H9 (cell line): ENCODE measurements at regions not wholly inside any gene's neighbourhood (a gene's known extent, or its start where the extent isn't known, plus 50 kb on each side); places are given as distances from the start of the nearest gene placed in this dataset.

Experiments
- DNase-seq: peaks from one replicate; pipeline ENCODE4 v3.0.0-alpha.2; 2017
- H2AFZ ChIP-seq: one replicate; pipeline ENCODE4 v1.6.1; 2013; ENCODE audit warnings: mild to moderate bottlenecking, low read length, control low read depth, moderate library complexity
- H2AK5ac ChIP-seq: 2 replicates; pipeline ENCODE4 v1.6.1; 2013; ENCODE audit warnings: low read length, control low read depth, mixed read lengths; ENCODE audit not compliant: insufficient read length
- H2BK120ac ChIP-seq: one replicate; pipeline ENCODE4 v1.6.1; 2013; ENCODE audit warnings: low read depth, mild to moderate bottlenecking, low read length, control low read depth, inconsistent platforms; ENCODE audit not compliant: poor library complexity, severe bottlenecking
- H2BK12ac ChIP-seq: 2 replicates; pipeline ENCODE4 v1.6.1; 2013; ENCODE audit warnings: low read length, control low read depth, mixed read lengths, low read depth; ENCODE audit not compliant: insufficient read length
- H2BK15ac ChIP-seq: 2 replicates; pipeline ENCODE4 v1.6.1; 2013; ENCODE audit warnings: low read depth, low read length, control low read depth
- H2BK20ac ChIP-seq: one replicate; pipeline ENCODE4 v1.6.1; 2013; ENCODE audit warnings: low read depth, mild to moderate bottlenecking, low read length, control low read depth, inconsistent platforms; ENCODE audit not compliant: poor library complexity, severe bottlenecking
- H2BK5ac ChIP-seq: 2 replicates; pipeline ENCODE4 v1.6.1; 2013; ENCODE audit warnings: low read length, control low read depth, mixed read lengths; ENCODE audit not compliant: insufficient read length
- H3K14ac ChIP-seq: 2 replicates; pipeline ENCODE4 v1.6.1; 2013; ENCODE audit warnings: low read length, control low read depth; ENCODE audit not compliant: insufficient read depth
- H3K18ac ChIP-seq: 2 replicates; pipeline ENCODE4 v1.6.1; 2013; ENCODE audit warnings: low read depth, mild to moderate bottlenecking, mixed read lengths, low read length, control low read depth; ENCODE audit not compliant: insufficient read length
- H3K23ac ChIP-seq: 2 replicates; pipeline ENCODE4 v1.6.1; 2013; ENCODE audit warnings: low read length, control low read depth, mixed read lengths, low read depth; ENCODE audit not compliant: insufficient read length
- H3K23me2 ChIP-seq: 2 replicates; pipeline ENCODE4 v1.6.1; 2013; ENCODE audit warnings: low read depth, mild to moderate bottlenecking, mixed read lengths, low read length, control low read depth; ENCODE audit not compliant: insufficient read length, poor library complexity, severe bottlenecking
- H3K27ac ChIP-seq: 2 replicates; pipeline ENCODE4 v1.5.1; 2013; ENCODE audit warnings: low read length, control low read depth, mixed read lengths, low read depth; ENCODE audit not compliant: insufficient read length
- H3K27me3 ChIP-seq: 2 replicates; pipeline ENCODE4 v1.6.1; 2013; ENCODE audit warnings: low read length, control low read depth, inconsistent platforms; ENCODE audit not compliant: insufficient read depth
- H3K4ac ChIP-seq: 2 replicates; pipeline ENCODE4 v1.6.1; 2013; ENCODE audit warnings: low read depth, mild to moderate bottlenecking, control low read depth, inconsistent platforms, low read length, moderate library complexity
- H3K4me1 ChIP-seq: 2 replicates; pipeline ENCODE4 v1.6.1; 2013; ENCODE audit warnings: low read length, control low read depth, inconsistent platforms; ENCODE audit not compliant: insufficient read depth
- H3K4me2 ChIP-seq: 2 replicates; pipeline ENCODE4 v1.6.1; 2013; ENCODE audit warnings: low read length, control low read depth, mixed read lengths; ENCODE audit not compliant: insufficient read length, insufficient read depth
- H3K56ac ChIP-seq: 2 replicates; pipeline ENCODE4 v1.6.1; 2013; ENCODE audit warnings: low read depth, mild to moderate bottlenecking, mixed read lengths, low read length, control low read depth; ENCODE audit not compliant: insufficient read length
- H3K79me1 ChIP-seq: 2 replicates; pipeline ENCODE4 v1.6.1; 2013; ENCODE audit warnings: low read depth, mild to moderate bottlenecking, moderate library complexity, low read length, control low read depth, inconsistent platforms; ENCODE audit not compliant: insufficient read depth, poor library complexity, severe bottlenecking
- H3K79me2 ChIP-seq: 2 replicates; pipeline ENCODE4 v1.6.1; 2013; ENCODE audit warnings: low read length, control low read depth, inconsistent platforms; ENCODE audit not compliant: insufficient read depth
- H3K9ac ChIP-seq: 2 replicates; pipeline ENCODE4 v1.6.1; 2013; ENCODE audit warnings: low read length, control low read depth, mixed read lengths; ENCODE audit not compliant: insufficient read length; ENCODE audit errors: extremely low read depth
- H3K9me3 ChIP-seq: one replicate; pipeline ENCODE4 v1.6.1; 2013; ENCODE audit warnings: low read depth, low read length, inconsistent platforms; ENCODE audit not compliant: control insufficient read depth
- H3T11ph ChIP-seq: one replicate; pipeline ENCODE4 v1.6.1; 2013; ENCODE audit warnings: mild to moderate bottlenecking, low read length, control low read depth, inconsistent platforms
- H4K20me1 ChIP-seq: one replicate; pipeline ENCODE4 v1.6.1; 2013; ENCODE audit not compliant: control insufficient read depth, insufficient read length, insufficient read depth
- H4K5ac ChIP-seq: 2 replicates; pipeline ENCODE4 v1.6.1; 2013; ENCODE audit warnings: low read depth, mild to moderate bottlenecking, mixed read lengths, low read length, control low read depth; ENCODE audit not compliant: insufficient read length
- H4K8ac ChIP-seq: replicated peaks from 2 replicates; pipeline ENCODE4 v1.6.1; 2013; ENCODE audit warnings: low read length, control low read depth, mixed read lengths, low read depth; ENCODE audit not compliant: insufficient read length
- H4K91ac ChIP-seq: 2 replicates; pipeline ENCODE4 v1.6.1; 2013; ENCODE audit warnings: low read depth, mild to moderate bottlenecking, moderate library complexity, mixed read lengths, low read length, control low read depth; ENCODE audit not compliant: insufficient read length
- H3K27ac Mint-ChIP-seq, 3 experiments: 2 replicates in 2 of 3; 3 replicates in 1 of 3; pipeline ENCODE4 v1.8.0; 2020 to 2021; ENCODE audit warnings: mixed read lengths in 3 of 3, mild to moderate bottlenecking in 1 of 3, moderate library complexity in 1 of 3
- H3K27me3 Mint-ChIP-seq: 2 replicates; pipeline ENCODE4 v1.8.0; 2021; ENCODE audit warnings: low read depth, mild to moderate bottlenecking, moderate library complexity, mixed read lengths
- H3K36me3 Mint-ChIP-seq, 3 experiments: 2 replicates in 2 of 3; 3 replicates in 1 of 3; pipeline ENCODE4 v1.8.0; 2020 to 2021; ENCODE audit warnings: low read depth in 3 of 3, mixed read lengths in 3 of 3; ENCODE audit not compliant: insufficient read depth in 1 of 3
- H3K4me1 Mint-ChIP-seq, 2 experiments: 2 replicates each; pipeline ENCODE4 v1.8.0; 2020; ENCODE audit warnings: mixed read lengths in 2 of 2
- H3K4me3 Mint-ChIP-seq, 2 experiments: 2 replicates in 1 of 2; 3 replicates in 1 of 2; pipeline ENCODE4 v1.8.0; 2020 to 2021; ENCODE audit warnings: mild to moderate bottlenecking in 2 of 2, mixed read lengths in 2 of 2, moderate library complexity in 1 of 2
- H3K9me3 Mint-ChIP-seq, 2 experiments: 2 replicates in 1 of 2; 3 replicates in 1 of 2; pipeline ENCODE4 v1.8.0; 2020; ENCODE audit warnings: mild to moderate bottlenecking in 2 of 2, mixed read lengths in 2 of 2, moderate library complexity in 1 of 2
- CTCF ChIP-seq: fragments of 200-600 bp; sonication (generic); conservative IDR thresholded peaks from 3 replicates; pipeline ENCODE4 v1.8.0; 2021; ENCODE audit warnings: antibody characterized with exemption, mild to moderate bottlenecking
- WGBS: extraction: QIAGEN DNeasy Blood & Tissue Kit; methylation state at CpG from one replicate; pipeline ENCODE4 v1.1.7; 2013; ENCODE audit warnings: missing lambda C conversion rate, low lambda C conversion rate, mixed read lengths; ENCODE audit not compliant: insufficient read length; ENCODE audit errors: extremely low coverage; 5-methylcytosine and 5-hydroxymethylcytosine counted together

- peaks cover 14 to 17% of the 10 kb centered on the region in 2 experiments for H3K4me1 Mint-ChIP-seq
- no peak overlapping the region for H3K14ac ChIP-seq
- H4K5ac ChIP-seq, result no peak overlapping the region
- H3K4me2 ChIP-seq, result no peak overlapping the region
- no peak overlapping the region for H3K27ac Mint-ChIP-seq
- no peaks in the 10 kb centered on the region for H3K9me3 ChIP-seq
- H3K27ac ChIP-seq, result no peak overlapping the region
- H2BK20ac ChIP-seq, result no peak overlapping the region
- H2BK12ac ChIP-seq, result no peak overlapping the region
- peaks cover 4 to 11% (median 8%) of the 10 kb centered on the region in 3 experiments; a peak in 6 of 7 replicates for H3K36me3 Mint-ChIP-seq
- H3T11ph ChIP-seq, result no peak overlapping the region
- no peak overlapping the region for H4K8ac ChIP-seq
- no peak overlapping the region for H3K56ac ChIP-seq
- H3K4me3 Mint-ChIP-seq, result no peak overlapping the region
- H4K20me1 ChIP-seq, result no peaks in the 10 kb centered on the region
- H2AK5ac ChIP-seq, result no peak overlapping the region
- no peak overlapping the region for H4K91ac ChIP-seq
- H2BK5ac ChIP-seq, result no peak overlapping the region
- peaks cover 7 to 12% of the 10 kb centered on the region in 2 experiments for H3K9me3 Mint-ChIP-seq
- no peak overlapping the region for H3K23ac ChIP-seq
- H3K4ac ChIP-seq, result no peak overlapping the region
- H2BK15ac ChIP-seq, result no peak overlapping the region
- H3K27me3 ChIP-seq, result no peaks in the 10 kb centered on the region
- no peak overlapping the region for H2BK120ac ChIP-seq
- H3K27me3 Mint-ChIP-seq, result no peaks in the 10 kb centered on the region
- no peaks in the 10 kb centered on the region for H3K23me2 ChIP-seq
- no peak for TF ChIP-seq CTCF
- no peaks in the 10 kb centered on the region for H3K79me1 ChIP-seq
- H3K18ac ChIP-seq, result no peak overlapping the region
- no peaks in the 10 kb centered on the region for H3K79me2 ChIP-seq
- DNase-seq, result no peak
- no peak overlapping the region for H2AFZ ChIP-seq
- H3K4me1 ChIP-seq, result peaks cover 6% of the 10 kb centered on the region; the same call in 1 of the 2 replicates
- no CpG with 5 or more reads among the region's 5 CpGs for WGBS
- no peak overlapping the region for H3K9ac ChIP-seq
These were observed 411.7 kb upstream of the ZFHX3 start for GRCh38 chr16:73459586-73459985.
